Activated T-helper 1 cell treated with anti-CD3 and anti-CD28 coated beads, Interleukin-12 subunit alpha, Interleukin-12 subunit beta, Interleukin-2, Interleukin-4 antibody, amounts not matched to agents 30 ng/mL and 10 ng/mL and 1 ng/mL, durations not matched to agents 14 hours and 24 hours and 36 hours (primary cell): ENCODE measurements at regions not wholly inside any gene's neighbourhood (a gene's known extent, or its start where the extent isn't known, plus 50 kb on each side); places are given as distances from the start of the nearest gene placed in this dataset.

ENCODE experiments used
- DNase-seq: peaks from one replicate; pipeline ENCODE4 v3.0.0; 2021; ENCODE audit warnings: low spot score
- H3K27ac Mint-ChIP-seq: one replicate; pipeline ENCODE4 v1.8.0; 2021; ENCODE audit warnings: mild to moderate bottlenecking, mixed read lengths
- H3K27me3 Mint-ChIP-seq: one replicate; pipeline ENCODE4 v1.8.0; 2022; ENCODE audit warnings: mild to moderate bottlenecking, moderate library complexity, mixed read lengths; ENCODE audit not compliant: insufficient read depth
- H3K36me3 Mint-ChIP-seq: one replicate; pipeline ENCODE4 v1.8.0; 2021; ENCODE audit warnings: low read depth, mixed read lengths
- H3K4me1 Mint-ChIP-seq: one replicate; pipeline ENCODE4 v1.8.0; 2021; ENCODE audit warnings: low read depth, mixed read lengths
- H3K4me3 Mint-ChIP-seq: one replicate; pipeline ENCODE4 v1.8.0; 2021; ENCODE audit warnings: mild to moderate bottlenecking, moderate library complexity, mixed read lengths
- H3K9me3 Mint-ChIP-seq: one replicate; pipeline ENCODE4 v1.8.0; 2021; ENCODE audit warnings: mixed read lengths
- intact Hi-C: fragments of 100-400 bp; cut with micrococcal nuclease; formaldehyde crosslinking; loops from one replicate; pipeline ENCODE4 v1.15.1; 2024

GRCh38 chr11:31873124-31873523, 62.0 kb upstream of the PAX6 start:
- no peaks in the 10 kb centered on the region for H3K36me3 Mint-ChIP-seq
- no peak overlapping the region for H3K4me3 Mint-ChIP-seq
- H3K27me3 Mint-ChIP-seq: peaks cover 17% of the 10 kb centered on the region
- intact Hi-C loops: loop anchor here (10.0 kb wide), 1 partner anchor 768 kb away; no protein-coding TSS in a partner anchor
- DNase-seq: no peak
- no peaks in the 10 kb centered on the region for H3K9me3 Mint-ChIP-seq
- no peaks in the 10 kb centered on the region for H3K4me1 Mint-ChIP-seq
- H3K27ac Mint-ChIP-seq: no peak overlapping the region

- intact Hi-C loops: loop anchor here (10.0 kb wide), 1 partner anchor 767 kb away; no protein-coding TSS in a partner anchor
- Mint-ChIP-seq H3K4me3 (no peak overlapping the region), H3K9me3 (no peaks in the 10 kb centered on the region), H3K4me1 (no peaks in the 10 kb centered on the region), H3K27me3 (peaks cover 15% of the 10 kb centered on the region), H3K27ac (no peak overlapping the region), H3K36me3 (no peaks in the 10 kb centered on the region)
- no peak for DNase-seq
Measured at GRCh38 chr11:31872076-31872443, 60.9 kb upstream of the PAX6 start.

- H3K27ac Mint-ChIP-seq: no peak overlapping the region
- no peaks in the 10 kb centered on the region for H3K36me3 Mint-ChIP-seq
- no peaks in the 10 kb centered on the region for H3K9me3 Mint-ChIP-seq
- H3K27me3 Mint-ChIP-seq: peaks cover 15% of the 10 kb centered on the region
- no peak overlapping the region for H3K4me3 Mint-ChIP-seq
- H3K4me1 Mint-ChIP-seq: no peaks in the 10 kb centered on the region
- no peak for DNase-seq
- intact Hi-C loops: loop anchor here (1.0 to 10.0 kb wide), 2 partner anchors 474 to 767 kb away; no protein-coding TSS in a partner anchor
Measured at GRCh38 chr11:31871310-31872075, 60.4 kb upstream of the PAX6 start.

- Mint-ChIP-seq H3K4me3 (no peak overlapping the region), H3K27ac (no peak overlapping the region), H3K27me3 (peaks cover 15% of the 10 kb centered on the region), H3K4me1 (no peaks in the 10 kb centered on the region), H3K36me3 (no peaks in the 10 kb centered on the region), H3K9me3 (no peaks in the 10 kb centered on the region)
- DNase-seq: no peak
- intact Hi-C loops: loop anchor here (1.0 to 10.0 kb wide), 2 partner anchors 473 to 766 kb away; no protein-coding TSS in a partner anchor
Measured at GRCh38 chr11:31870609-31871309, 59.6 kb upstream of the PAX6 start.

GRCh38 chr11:31869986-31870385, 58.9 kb upstream of the PAX6 start:
- DNase-seq: no peak
- Mint-ChIP-seq H3K27me3 (peaks cover 12% of the 10 kb centered on the region), H3K27ac (no peak overlapping the region), H3K9me3 (no peaks in the 10 kb centered on the region), H3K4me1 (no peaks in the 10 kb centered on the region), H3K36me3 (no peaks in the 10 kb centered on the region), H3K4me3 (no peak overlapping the region)
- intact Hi-C loops: loop anchor here (10.0 kb wide), 1 partner anchor 765 kb away; no protein-coding TSS in a partner anchor

GRCh38 chr11:31865606-31866300, 54.6 kb upstream of the PAX6 start:
- H3K27ac Mint-ChIP-seq: no peak overlapping the region
- no peaks in the 10 kb centered on the region for H3K4me1 Mint-ChIP-seq
- H3K27me3 Mint-ChIP-seq: peaks cover 5% of the 10 kb centered on the region
- no peaks in the 10 kb centered on the region for H3K9me3 Mint-ChIP-seq
- intact Hi-C loops: no loop called here
- H3K36me3 Mint-ChIP-seq: no peaks in the 10 kb centered on the region
- DNase-seq: no peak
- H3K4me3 Mint-ChIP-seq: no peak overlapping the region

- H3K27ac Mint-ChIP-seq: no peak overlapping the region
- H3K36me3 Mint-ChIP-seq: no peaks in the 10 kb centered on the region
- DNase-seq: no peak
- H3K4me1 Mint-ChIP-seq: no peaks in the 10 kb centered on the region
- no peak overlapping the region for H3K4me3 Mint-ChIP-seq
- peaks cover 2% of the 10 kb centered on the region for H3K27me3 Mint-ChIP-seq
- intact Hi-C loops: no loop called here
- no peaks in the 10 kb centered on the region for H3K9me3 Mint-ChIP-seq
Measured at GRCh38 chr11:31863170-31863832, 52.2 kb upstream of the PAX6 start.

- Mint-ChIP-seq H3K4me1 (no peaks in the 10 kb centered on the region), H3K4me3 (no peak overlapping the region), H3K36me3 (no peaks in the 10 kb centered on the region), H3K27me3 (no peaks in the 10 kb centered on the region), H3K9me3 (no peaks in the 10 kb centered on the region), H3K27ac (no peak overlapping the region)
- DNase-seq: no peak
- intact Hi-C loops: no loop called here
Measured at GRCh38 chr11:31861011-31861410, 49.9 kb upstream of the PAX6 start.
